ENCODE measurements at regions not wholly inside any gene's neighbourhood (a gene's known extent, or its start where the extent isn't known, plus 50 kb on each side); places are given as distances from the start of the nearest gene placed in this dataset.

- no peak for TF ChIP-seq EWSR1 (IDR thresholded peaks at IDR 0.05; ENCODE audit: borderline replicate concordance, low read depth, partially characterized antibody)
- no peak for TF ChIP-seq PHF21A (IDR thresholded peaks at IDR 0.05; ENCODE audit: borderline replicate concordance, low read depth)
- TF ChIP-seq MAFK (IDR thresholded peaks at IDR 0.05; ENCODE audit: low read length): no peak
- TF ChIP-seq RBBP5 (IDR thresholded peaks at IDR 0.05; ENCODE audit: borderline replicate concordance, insufficient read depth, low read length, poor library complexity, severe bottlenecking): no peak
Observed at GRCh38 chr3:110178965-110179364, 841.6 kb upstream of the DPPA4 start (continued).

GRCh38 chr3:110180733-110181132 is 843.4 kb upstream of the DPPA4 start:
- Histone ChIP-seq H3K9me3 (replicated peaks; ENCODE audit: control insufficient read depth, insufficient read depth, low read depth, low read length) (no peaks in the 10 kb centered on the region), H3K79me2 (ENCODE audit: control insufficient read depth, insufficient read depth, low read length) (no peaks in the 10 kb centered on the region), H3K4me1 (replicated peaks in 1 of 2; ENCODE audit: control insufficient read depth in 2 of 2, insufficient read depth in 2 of 2, low read length in 2 of 2) (no peaks in the 10 kb centered on the region), H3K9ac (ENCODE audit: insufficient read depth in 1 of 2, low read depth in 2 of 2, low read length in 2 of 2) (no peak overlapping the region), H3K9me1 (ENCODE audit: control insufficient read depth, insufficient read depth, low read length) (no peaks in the 10 kb centered on the region), H3K27me3 (ENCODE audit: control insufficient read depth in 2 of 2, insufficient read depth in 2 of 2, low read length in 2 of 2) (no peaks in the 10 kb centered on the region), H2AFZ (ENCODE audit: low read depth, low read length) (no peak overlapping the region), H4K20me1 (replicated peaks; ENCODE audit: control insufficient read depth, insufficient read depth, low read length) (no peaks in the 10 kb centered on the region), H3K27ac (ENCODE audit: extremely low read depth, low read depth, low read length) (no peak overlapping the region), H3K4me3 (no peak overlapping the region), H3K4me2 (ENCODE audit: insufficient read depth, low read length) (no peak overlapping the region), H3K36me3 (ENCODE audit: control insufficient read depth, insufficient read depth, low read length) (no peaks in the 10 kb centered on the region)
- in situ Hi-C loops (cut with MboI): no loop called here
- no peak for ATAC-seq
- no TSS peak for BruUV-seq (replicated peaks)
- ChIA-PET CTCF (ENCODE audit: low intra/inter-chr PET ratio) (no interaction called here), POLR2A (no interaction called here)
- FAIRE-seq: no peak
- intact Hi-C loops (cut with micrococcal nuclease): no loop called here
- 0% methylated on average over 4 of the region's 4 CpGs for WGBS (ENCODE audit: insufficient coverage, low coverage, missing lambda C conversion rate)
- DNase-seq (ENCODE audit: extremely low read depth in 1 of 4, low spot score in 3 of 4): no peak
- TF ChIP-seq BCL6 (CRISPR knock-in tag; IDR thresholded peaks at IDR 0.05) (no peak), TAF15 (IDR thresholded peaks at IDR 0.05; ENCODE audit: low read depth, low read length) (no peak), RBM34 (IDR thresholded peaks at IDR 0.05; ENCODE audit: borderline replicate concordance, insufficient read depth, low read length) (no peak), CREB5 (CRISPR knock-in tag; IDR thresholded peaks at IDR 0.05) (no peak), XRCC4 (IDR thresholded peaks at IDR 0.05; ENCODE audit: extremely low read depth, insufficient read depth, insufficient read length) (no peak), ATF1 (CRISPR knock-in tag; IDR thresholded peaks at IDR 0.05) (no peak), ATF1 (tag; IDR thresholded peaks at IDR 0.05) (no peak), GATAD2B (IDR thresholded peaks at IDR 0.05; ENCODE audit: borderline replicate concordance) (no peak), ZNF830 (CRISPR knock-in tag; IDR thresholded peaks at IDR 0.05) (no peak), NFRKB (IDR thresholded peaks at IDR 0.05; ENCODE audit: low read depth) (no peak), SAP30 (IDR thresholded peaks at IDR 0.05; ENCODE audit: borderline replicate concordance, insufficient read depth, low read depth, low read length, poor library complexity, severe bottlenecking) (no peak), PCBP2 (IDR thresholded peaks at IDR 0.05; ENCODE audit: low read depth, low read length, poor library complexity, severe bottlenecking) (no peak), BRF1 (IDR thresholded peaks at IDR 0.05; ENCODE audit: borderline replicate concordance, extremely low read depth, insufficient read length) (no peak), ETS1 (conservative IDR thresholded peaks at IDR 0.05; ENCODE audit: control insufficient read depth, low read depth, low read length) (no peak), FOXK1 (CRISPR knock-in tag; IDR thresholded peaks at IDR 0.05; ENCODE audit: borderline replicate concordance) (no peak), MEIS2 (IDR thresholded peaks at IDR 0.05; ENCODE audit: partially characterized antibody) (no peak), MEF2D (tag; conservative IDR thresholded peaks at IDR 0.05; ENCODE audit: low read depth) (no peak), NRF1 (conservative IDR thresholded peaks at IDR 0.05 in 1 of 2, IDR thresholded peaks at IDR 0.05 in 1 of 2) (no peak)

Data from K562 (cell line).